Esophagus squamous epithelium (tissue), 4 donors: ENCODE measurements at regions not wholly inside any gene's neighbourhood (a gene's known extent, or its start where the extent isn't known, plus 50 kb on each side); places are given as distances from the start of the nearest gene placed in this dataset.

ENCODE experiments used
- POLR2A ChIP-seq, 4 donors: fragments of 450-650 bp; IDR thresholded peaks; one replicate each; pipeline ENCODE4 v1.6.1; 2017; ENCODE audit warnings: antibody characterized with exemption in 4 of 4, mild to moderate bottlenecking in 4 of 4, moderate library complexity in 3 of 4
- TF ChIP-seq, protein P1 (sequence below), 6 experiments: fragments of 450-650 bp in 4 of 6; fragments of 200-600 bp in 2 of 6; sonication (generic) in 2 of 6; IDR thresholded peaks; one replicate each; pipeline ENCODE4 v1.5.1; 2016 to 2019; ENCODE audit warnings: antibody characterized with exemption in 6 of 6, mild to moderate bottlenecking in 4 of 6, moderate library complexity in 4 of 6

GRCh38 chr14:98819867-98820206 lies 452.2 kb downstream of the BCL11B start:
- TF ChIP-seq, protein P1, sequence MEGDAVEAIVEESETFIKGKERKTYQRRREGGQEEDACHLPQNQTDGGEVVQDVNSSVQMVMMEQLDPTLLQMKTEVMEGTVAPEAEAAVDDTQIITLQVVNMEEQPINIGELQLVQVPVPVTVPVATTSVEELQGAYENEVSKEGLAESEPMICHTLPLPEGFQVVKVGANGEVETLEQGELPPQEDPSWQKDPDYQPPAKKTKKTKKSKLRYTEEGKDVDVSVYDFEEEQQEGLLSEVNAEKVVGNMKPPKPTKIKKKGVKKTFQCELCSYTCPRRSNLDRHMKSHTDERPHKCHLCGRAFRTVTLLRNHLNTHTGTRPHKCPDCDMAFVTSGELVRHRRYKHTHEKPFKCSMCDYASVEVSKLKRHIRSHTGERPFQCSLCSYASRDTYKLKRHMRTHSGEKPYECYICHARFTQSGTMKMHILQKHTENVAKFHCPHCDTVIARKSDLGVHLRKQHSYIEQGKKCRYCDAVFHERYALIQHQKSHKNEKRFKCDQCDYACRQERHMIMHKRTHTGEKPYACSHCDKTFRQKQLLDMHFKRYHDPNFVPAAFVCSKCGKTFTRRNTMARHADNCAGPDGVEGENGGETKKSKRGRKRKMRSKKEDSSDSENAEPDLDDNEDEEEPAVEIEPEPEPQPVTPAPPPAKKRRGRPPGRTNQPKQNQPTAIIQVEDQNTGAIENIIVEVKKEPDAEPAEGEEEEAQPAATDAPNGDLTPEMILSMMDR (IDR thresholded peaks at IDR 0.05), result no peak
- no peak for TF ChIP-seq POLR2A (IDR thresholded peaks at IDR 0.05)
